SK-N-MC (cell line): ENCODE measurements at regions not wholly inside any gene's neighbourhood (a gene's known extent, or its start where the extent isn't known, plus 50 kb on each side); places are given as distances from the start of the nearest gene placed in this dataset.

Experiments
- EZH2 ChIP-seq: fragments of 200-600 bp; sonication (generic); IDR thresholded peaks from one replicate; pipeline ENCODE4 v1.6.1; 2017; ENCODE audit warnings: antibody characterized with exemption
- POLR2AphosphoS5 ChIP-seq: IDR thresholded peaks from 2 replicates; pipeline ENCODE4 v1.6.1; 2012; ENCODE audit warnings: mild to moderate bottlenecking, low read depth, low read length, borderline replicate concordance

DNA sequence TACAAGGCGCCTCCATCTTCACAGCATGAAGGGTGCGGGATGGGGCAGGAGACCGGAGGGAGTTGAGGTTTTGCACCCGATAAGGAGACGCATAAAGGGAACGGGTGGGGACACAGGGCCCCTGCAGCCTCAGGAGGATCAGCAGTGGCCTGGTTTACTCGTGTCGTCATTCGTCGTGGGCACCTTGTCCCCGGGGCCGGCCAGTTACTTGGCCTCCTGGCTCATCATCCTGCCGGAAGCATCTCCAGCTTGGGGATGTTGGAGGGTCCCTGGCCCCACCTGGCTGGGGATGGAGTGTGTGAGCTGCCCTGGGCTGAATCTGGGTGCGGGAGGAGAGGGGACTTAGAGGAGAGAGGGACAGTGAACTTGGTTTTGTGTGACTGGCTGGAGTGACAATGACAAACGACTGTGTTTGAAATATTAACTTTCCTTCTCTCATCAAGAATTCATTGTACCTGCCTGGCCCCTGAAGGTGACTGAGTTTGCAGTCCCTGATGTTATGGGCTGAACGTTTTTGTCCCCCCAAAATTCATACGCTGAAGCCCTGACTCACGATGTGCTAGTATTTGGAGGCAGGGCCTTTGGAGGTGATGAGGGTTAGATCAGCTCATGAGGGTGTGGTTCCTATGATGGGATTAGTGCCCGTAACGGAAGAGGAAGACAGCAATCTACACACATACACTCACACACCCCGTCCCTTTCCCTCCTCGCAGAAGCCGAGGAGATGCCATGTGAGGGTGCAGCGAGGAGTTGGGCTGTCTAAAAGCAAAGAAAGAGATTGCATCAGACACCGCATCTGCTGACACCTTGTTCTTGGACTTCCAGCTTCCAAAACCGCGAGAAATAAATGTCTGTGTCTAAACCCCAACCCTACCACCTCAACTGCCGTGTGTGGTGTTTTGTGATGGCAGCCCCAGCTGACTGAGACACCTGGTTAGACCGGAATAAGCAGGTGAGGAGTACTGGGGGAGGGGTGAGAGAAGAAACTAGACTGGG lies 65.0 kb upstream of the MAP3K4 start:
- TF ChIP-seq EZH2, result no peak
- no peak for TF ChIP-seq POLR2AphosphoS5
